BE2C (cell line): ENCODE measurements at regions not wholly inside any gene's neighbourhood (a gene's known extent, or its start where the extent isn't known, plus 50 kb on each side); places are given as distances from the start of the nearest gene placed in this dataset.

Source experiments
- DNase-seq: peaks from one replicate; pipeline ENCODE4 v3.0.0-alpha.2; 2020
- H3K27me3 ChIP-seq: fragments of 250-450 bp; sonication (Bioruptor Pico); 2 replicates; pipeline ENCODE4 v1.5.1; 2020; ENCODE audit warnings: mild to moderate bottlenecking
- H3K36me3 ChIP-seq: fragments of 250-450 bp; sonication (Bioruptor Pico); 2 replicates; pipeline ENCODE4 v1.5.1; 2020; ENCODE audit warnings: mild to moderate bottlenecking
- H3K4me1 ChIP-seq: fragments of 250-450 bp; sonication (Bioruptor Pico); 2 replicates; pipeline ENCODE4 v1.5.1; 2020
- H3K4me3 ChIP-seq: 2 replicates; pipeline ENCODE4 v1.5.1; 2011; ENCODE audit warnings: low read depth, low read length
- H3K9me3 ChIP-seq: fragments of 250-450 bp; sonication (Bioruptor Pico); 2 replicates; pipeline ENCODE4 v1.5.1; 2020
- TF ChIP-seq, protein P1 (sequence below): IDR thresholded peaks from 2 replicates; pipeline ENCODE4 v1.5.1; 2012; ENCODE audit warnings: mild to moderate bottlenecking, low read depth, low read length

DNA sequence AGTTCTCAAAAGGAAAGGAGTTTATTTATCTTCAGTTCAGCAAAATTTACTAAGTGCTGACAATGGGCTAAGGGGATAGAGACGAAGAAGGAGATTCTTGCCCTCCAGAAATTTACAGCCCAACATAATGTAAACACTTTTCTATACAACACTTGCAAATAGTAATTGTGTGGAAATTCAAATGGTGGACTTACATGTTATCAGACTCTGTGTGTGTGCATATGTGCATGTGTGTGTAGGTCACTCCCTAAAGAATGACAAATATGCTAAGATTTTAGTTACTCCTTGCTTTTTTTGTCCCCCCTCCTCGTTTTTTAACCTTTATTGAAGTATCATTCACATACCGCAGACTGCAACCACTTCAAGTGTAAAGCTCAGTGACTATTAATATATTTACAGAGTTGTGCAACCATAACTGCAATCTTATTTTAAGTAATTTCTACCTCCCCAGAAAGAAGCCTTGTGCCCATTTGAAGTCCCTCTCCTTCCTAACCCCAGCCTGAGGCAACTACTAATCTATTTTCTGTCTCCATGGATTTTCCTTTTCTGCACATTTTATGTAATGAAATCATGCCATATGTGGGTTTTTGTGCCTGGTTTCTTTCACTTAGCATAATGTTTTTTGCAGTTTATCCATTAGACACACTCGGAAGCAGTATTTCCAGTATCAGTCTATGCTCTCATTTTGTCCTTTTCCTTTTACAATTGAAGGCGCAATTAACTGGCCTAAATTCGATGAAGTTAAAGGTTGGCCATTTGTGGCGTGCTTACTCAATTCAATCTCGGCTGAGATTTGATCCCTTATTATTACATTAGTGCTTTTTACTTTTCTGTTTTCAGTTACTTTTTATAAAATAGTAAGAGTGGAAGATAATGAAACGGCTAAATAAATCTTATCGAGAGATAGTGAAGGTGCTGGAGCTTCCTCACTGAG is 318.4 kb downstream of the HAPSTR1 start:
- TF ChIP-seq, protein P1, sequence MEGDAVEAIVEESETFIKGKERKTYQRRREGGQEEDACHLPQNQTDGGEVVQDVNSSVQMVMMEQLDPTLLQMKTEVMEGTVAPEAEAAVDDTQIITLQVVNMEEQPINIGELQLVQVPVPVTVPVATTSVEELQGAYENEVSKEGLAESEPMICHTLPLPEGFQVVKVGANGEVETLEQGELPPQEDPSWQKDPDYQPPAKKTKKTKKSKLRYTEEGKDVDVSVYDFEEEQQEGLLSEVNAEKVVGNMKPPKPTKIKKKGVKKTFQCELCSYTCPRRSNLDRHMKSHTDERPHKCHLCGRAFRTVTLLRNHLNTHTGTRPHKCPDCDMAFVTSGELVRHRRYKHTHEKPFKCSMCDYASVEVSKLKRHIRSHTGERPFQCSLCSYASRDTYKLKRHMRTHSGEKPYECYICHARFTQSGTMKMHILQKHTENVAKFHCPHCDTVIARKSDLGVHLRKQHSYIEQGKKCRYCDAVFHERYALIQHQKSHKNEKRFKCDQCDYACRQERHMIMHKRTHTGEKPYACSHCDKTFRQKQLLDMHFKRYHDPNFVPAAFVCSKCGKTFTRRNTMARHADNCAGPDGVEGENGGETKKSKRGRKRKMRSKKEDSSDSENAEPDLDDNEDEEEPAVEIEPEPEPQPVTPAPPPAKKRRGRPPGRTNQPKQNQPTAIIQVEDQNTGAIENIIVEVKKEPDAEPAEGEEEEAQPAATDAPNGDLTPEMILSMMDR, result no peak
- no peaks in the 10 kb centered on the region for H3K27me3 ChIP-seq
- no peaks in the 10 kb centered on the region for H3K36me3 ChIP-seq
- no peak overlapping the region for H3K4me3 ChIP-seq
- H3K4me1 ChIP-seq, result no peaks in the 10 kb centered on the region
- peaks cover 3% of the 10 kb centered on the region for H3K9me3 ChIP-seq
- DNase-seq, result no peak

DNA sequence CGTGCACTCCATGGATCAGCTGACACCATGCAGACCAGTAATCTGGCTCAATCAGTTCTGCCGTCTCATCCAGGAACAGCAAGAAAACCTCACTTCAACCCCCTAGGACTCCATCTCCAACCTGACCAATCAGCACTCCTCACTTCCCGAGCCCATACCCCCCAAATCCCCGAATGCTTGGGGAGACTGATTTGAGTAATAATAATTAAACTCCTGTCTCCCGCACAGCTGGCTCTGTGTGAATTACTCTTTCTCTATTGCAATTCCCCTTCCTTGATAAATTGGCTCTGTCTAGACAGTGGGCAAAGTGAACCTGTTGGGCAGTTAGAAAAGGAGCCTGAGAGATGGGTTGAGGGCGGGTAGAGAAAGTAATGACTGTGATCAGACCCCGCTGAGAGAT is 320.0 kb downstream of the HAPSTR1 start:
- no peaks in the 10 kb centered on the region for H3K36me3 ChIP-seq
- H3K9me3 ChIP-seq, result no peaks in the 10 kb centered on the region; the same call in 1 of the 2 replicates
- H3K4me3 ChIP-seq, result no peak overlapping the region
- TF ChIP-seq, protein P1, result no peak
- no peaks in the 10 kb centered on the region for H3K4me1 ChIP-seq
- DNase-seq, result no peak
- H3K27me3 ChIP-seq, result no peaks in the 10 kb centered on the region

DNA sequence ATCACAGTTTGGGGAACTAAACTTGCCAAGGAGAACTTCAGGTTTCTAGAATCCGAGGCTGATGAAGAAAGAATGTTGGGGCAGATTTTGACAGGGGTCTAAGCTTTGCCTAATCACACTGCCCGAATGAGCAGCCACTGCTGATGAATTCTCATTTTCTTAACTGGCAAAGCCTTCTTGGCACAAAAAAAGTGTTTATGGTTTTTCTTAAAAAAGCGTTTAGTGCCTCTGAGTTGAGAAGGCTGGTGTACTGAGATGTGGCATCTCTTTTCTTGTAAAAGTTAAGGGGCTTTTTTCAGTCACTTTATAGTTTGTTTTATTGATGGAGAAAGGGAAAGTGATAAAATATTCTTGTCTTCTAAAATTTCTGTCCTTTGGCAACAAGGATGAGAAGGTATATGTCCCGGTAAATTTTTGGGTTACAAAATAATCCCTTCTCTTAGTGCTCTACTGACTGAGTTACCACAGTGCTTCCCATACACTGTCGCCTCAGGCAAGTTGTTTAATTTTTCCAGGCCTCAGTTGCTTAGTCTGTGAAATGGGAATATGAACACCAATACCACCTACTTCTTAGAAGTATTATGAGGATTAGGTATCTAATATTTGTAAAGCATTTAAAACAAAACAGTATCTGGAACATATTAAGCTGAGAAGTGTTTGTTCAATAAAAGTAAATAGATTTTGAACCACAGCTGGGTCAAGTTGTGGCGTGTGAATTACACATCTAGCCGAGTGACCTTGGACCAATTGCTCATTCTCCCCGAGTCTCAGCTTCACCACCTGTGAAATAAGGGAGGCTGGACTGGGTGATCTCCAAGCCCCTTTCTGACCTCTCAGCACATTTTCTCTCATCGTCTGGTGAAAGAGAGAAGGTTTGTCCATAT is 320.8 kb downstream of the HAPSTR1 start:
- TF ChIP-seq, protein P1, result no peak
- H3K9me3 ChIP-seq, result no peaks in the 10 kb centered on the region; the same call in 1 of the 2 replicates

DNA sequence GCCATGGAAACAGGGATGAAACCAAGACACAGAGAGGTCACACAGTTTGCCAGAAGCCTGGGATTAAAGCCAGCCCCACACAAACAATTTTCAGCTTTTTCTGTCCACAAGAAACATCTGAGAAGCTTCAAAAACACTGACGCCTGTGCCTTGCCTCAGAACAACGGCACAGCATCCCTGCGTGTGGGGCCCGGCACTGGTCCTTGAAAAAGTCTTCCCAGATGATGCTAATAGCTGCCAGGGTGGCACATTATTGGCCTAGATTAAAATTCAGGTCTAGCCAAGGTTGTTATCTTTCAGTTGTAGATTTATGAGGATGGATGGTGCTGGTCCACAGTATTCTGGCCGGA is 321.4 kb downstream of the HAPSTR1 start:
- H3K36me3 ChIP-seq, result no peaks in the 10 kb centered on the region
- H3K4me1 ChIP-seq, result no peaks in the 10 kb centered on the region
- no peaks in the 10 kb centered on the region for H3K27me3 ChIP-seq
- H3K4me3 ChIP-seq, result no peak overlapping the region
- DNase-seq, result no peak
- TF ChIP-seq, protein P1, result no peak
- H3K9me3 ChIP-seq, result no peaks in the 10 kb centered on the region; the same call in 1 of the 2 replicates

More for the DNA sequence above, 320.8 kb downstream of the HAPSTR1 start:
- Histone ChIP-seq H3K4me1 (no peaks in the 10 kb centered on the region), H3K36me3 (no peaks in the 10 kb centered on the region), H3K4me3 (no peak overlapping the region), H3K27me3 (no peaks in the 10 kb centered on the region)
- no peak for DNase-seq

DNA sequence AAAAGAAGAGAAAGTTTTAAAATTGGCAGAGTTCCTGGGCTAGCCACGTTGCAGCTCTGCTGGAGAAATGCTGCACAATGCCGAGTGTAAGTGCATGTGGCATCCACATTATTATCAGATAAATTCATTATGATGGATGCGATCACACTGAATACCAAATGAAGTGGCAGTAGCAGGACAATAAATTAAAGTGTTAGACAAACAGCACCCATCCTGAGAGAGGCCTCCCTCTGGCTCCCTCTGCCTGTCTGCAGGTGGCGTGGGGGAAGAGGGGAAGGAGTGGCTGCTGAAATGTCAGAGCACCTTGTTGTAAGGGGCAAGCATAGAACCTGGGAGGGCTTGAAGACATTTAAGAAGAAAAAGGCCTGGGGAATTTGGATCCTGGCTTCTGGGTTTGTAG is 324.1 kb downstream of the HAPSTR1 start:
- H3K9me3 ChIP-seq, result no peaks in the 10 kb centered on the region; the same call in 1 of the 2 replicates
- no peaks in the 10 kb centered on the region for H3K27me3 ChIP-seq
- H3K4me3 ChIP-seq, result no peak overlapping the region
- no peaks in the 10 kb centered on the region for H3K4me1 ChIP-seq
- TF ChIP-seq, protein P1, result no peak
- DNase-seq, result no peak
- H3K36me3 ChIP-seq, result no peaks in the 10 kb centered on the region

DNA sequence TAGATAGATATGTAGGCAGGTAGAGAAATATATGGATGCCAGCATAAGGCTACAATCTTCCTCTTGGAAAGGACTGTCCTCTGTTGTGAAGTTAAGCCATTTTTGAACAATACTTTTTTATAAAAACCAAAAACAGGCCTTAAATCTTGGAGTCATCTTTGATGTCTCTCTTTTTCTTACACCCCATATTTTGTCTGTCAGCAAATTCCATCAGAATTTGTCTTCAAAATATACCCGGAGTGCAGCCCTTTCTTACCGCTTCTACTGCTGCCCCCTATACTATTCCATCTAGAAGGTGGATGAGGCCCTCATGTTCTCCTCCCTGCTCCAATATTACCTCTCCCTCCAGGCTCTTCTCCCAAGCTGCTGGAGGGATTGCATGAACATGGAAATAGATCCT is 326.5 kb downstream of the HAPSTR1 start:
- Histone ChIP-seq H3K4me1 (no peaks in the 10 kb centered on the region), H3K27me3 (no peaks in the 10 kb centered on the region), H3K4me3 (no peak overlapping the region), H3K36me3 (no peaks in the 10 kb centered on the region), H3K9me3 (no peaks in the 10 kb centered on the region; the same call in 1 of the 2 replicates)
- no peak for DNase-seq
- TF ChIP-seq, protein P1, result no peak
